IgD-negative memory B cell (primary cell): ENCODE measurements at regions not wholly inside any gene's neighbourhood (a gene's known extent, or its start where the extent isn't known, plus 50 kb on each side); places are given as distances from the start of the nearest gene placed in this dataset.
A peak's percentile ranks its signal among the peaks of the same experiment; 100 is the strongest.
"Not testable (repeated sequence)": the region's sequence is repeated elsewhere in the genome, so short reads cannot be mapped to it uniquely, and the experiment has no call there.

Experiments used
- H3K27ac Mint-ChIP-seq, 3 donors: one replicate each; pipeline ENCODE4 v1.8.0; 2020 to 2022; ENCODE audit warnings: mild to moderate bottlenecking in 3 of 3, mixed read lengths in 3 of 3, moderate library complexity in 1 of 3
- H3K27me3 Mint-ChIP-seq: one replicate; pipeline ENCODE4 v1.8.0; 2021; ENCODE audit warnings: mixed read lengths
- H3K36me3 Mint-ChIP-seq: one replicate; pipeline ENCODE4 v1.8.0; 2020; ENCODE audit warnings: mild to moderate bottlenecking, mixed read lengths
- H3K4me1 Mint-ChIP-seq, 3 donors: one replicate each; pipeline ENCODE4 v1.8.0; 2020 to 2022; ENCODE audit warnings: mixed read lengths in 3 of 3, mild to moderate bottlenecking in 1 of 3
- H3K4me3 Mint-ChIP-seq, 4 donors: one replicate each; pipeline ENCODE4 v1.8.0; 2020 to 2022; ENCODE audit warnings: mild to moderate bottlenecking in 4 of 4, mixed read lengths in 4 of 4, moderate library complexity in 3 of 4
- H3K9me3 Mint-ChIP-seq, 3 donors: one replicate each; pipeline ENCODE4 v1.8.0; 2020 to 2021; ENCODE audit warnings: mixed read lengths in 3 of 3, mild to moderate bottlenecking in 1 of 3

- Mint-ChIP-seq H3K9me3 (peaks cover 7% of the 10 kb centered on the region in 3 donors), H3K4me1 (peaks cover 0 to 1% (median 0%) of the 10 kb centered on the region in 3 donors), H3K27ac (no peak overlapping the region), H3K27me3 (no peaks in the 10 kb centered on the region), H3K36me3 (peaks cover 5% of the 10 kb centered on the region), H3K4me3 (no peak overlapping the region)
Observed at GRCh38 chr6:12348530-12349511, 58.7 kb downstream of the EDN1 start.

- Mint-ChIP-seq H3K9me3 (peaks cover 7% of the 10 kb centered on the region in 3 donors), H3K27ac (no peak overlapping the region), H3K27me3 (peaks cover 2% of the 10 kb centered on the region), H3K36me3 (peaks cover 5% of the 10 kb centered on the region), H3K4me1 (peaks cover 10 to 13% (median 10%) of the 10 kb centered on the region in 3 donors), H3K4me3 (no peak overlapping the region)
Observed at GRCh38 chr6:12350644-12351170, 60.5 kb downstream of the EDN1 start.

GRCh38 chr6:12351672-12352071 lies 61.5 kb downstream of the EDN1 start:
- H3K27me3 Mint-ChIP-seq: peaks cover 2% of the 10 kb centered on the region
- H3K4me3 Mint-ChIP-seq: no peak overlapping the region
- peaks cover 15 to 21% (median 16%) of the 10 kb centered on the region in 3 donors for H3K4me1 Mint-ChIP-seq

GRCh38 chr6:12353731-12354130 lies 63.6 kb downstream of the EDN1 start:
- H3K27me3 Mint-ChIP-seq: peaks cover 3% of the 10 kb centered on the region
- peaks cover 7% of the 10 kb centered on the region in 3 donors for H3K9me3 Mint-ChIP-seq
- H3K36me3 Mint-ChIP-seq: peaks cover 5% of the 10 kb centered on the region
- peaks cover 24 to 32% (median 24%) of the 10 kb centered on the region in 3 donors for H3K4me1 Mint-ChIP-seq
- H3K4me3 Mint-ChIP-seq: no peak overlapping the region
- no peak overlapping the region for H3K27ac Mint-ChIP-seq

More at GRCh38 chr6:12351672-12352071, 61.5 kb downstream of the EDN1 start:
- Mint-ChIP-seq H3K27ac (no peak overlapping the region), H3K36me3 (peaks cover 5% of the 10 kb centered on the region), H3K9me3 (peaks cover 7% of the 10 kb centered on the region in 3 donors)

GRCh38 chr6:12354499-12354898 lies 64.3 kb downstream of the EDN1 start:
- no peak overlapping the region for H3K4me3 Mint-ChIP-seq
- no peak overlapping the region for H3K27ac Mint-ChIP-seq

GRCh38 chr6:12355354-12355753 lies 65.2 kb downstream of the EDN1 start:
- no peak overlapping the region for H3K27ac Mint-ChIP-seq

More at GRCh38 chr6:12354499-12354898, 64.3 kb downstream of the EDN1 start:
- Mint-ChIP-seq H3K4me1 (peaks cover 24 to 32% (median 24%) of the 10 kb centered on the region in 3 donors), H3K9me3 (peaks cover 7% of the 10 kb centered on the region in 3 donors), H3K36me3 (peaks cover 5% of the 10 kb centered on the region), H3K27me3 (peaks cover 4% of the 10 kb centered on the region)

GRCh38 chr6:12356431-12356830 lies 66.3 kb downstream of the EDN1 start:
- H3K36me3 Mint-ChIP-seq: peaks cover 3% of the 10 kb centered on the region
- H3K27ac Mint-ChIP-seq: peak overlapping the region in 1 of 3 donors; percentile 5
- peaks cover 0 to 7% (median 1%) of the 10 kb centered on the region in 3 donors for H3K9me3 Mint-ChIP-seq
- H3K4me3 Mint-ChIP-seq: no peak overlapping the region
- H3K27me3 Mint-ChIP-seq: peaks cover 4% of the 10 kb centered on the region
- peaks cover 24 to 32% (median 24%) of the 10 kb centered on the region in 3 donors for H3K4me1 Mint-ChIP-seq

More at GRCh38 chr6:12355354-12355753, 65.2 kb downstream of the EDN1 start:
- Mint-ChIP-seq H3K4me1 (peaks cover 24 to 32% (median 24%) of the 10 kb centered on the region in 3 donors), H3K9me3 (peaks cover 4 to 7% (median 5%) of the 10 kb centered on the region in 3 donors), H3K4me3 (peak overlapping the region in 1 of 4 donors; percentile 33), H3K36me3 (peaks cover 3% of the 10 kb centered on the region), H3K27me3 (peaks cover 4% of the 10 kb centered on the region)

- peaks cover 4% of the 10 kb centered on the region for H3K27me3 Mint-ChIP-seq
- peak overlapping the region in 2 of 3 donors; percentile 39 to 58 for H3K27ac Mint-ChIP-seq
- H3K4me3 Mint-ChIP-seq: peak overlapping the region in 3 of 4 donors; percentile 1 to 72 (median 67)
- H3K4me1 Mint-ChIP-seq: peaks cover 24 to 32% (median 24%) of the 10 kb centered on the region in 3 donors
- peaks cover 3% of the 10 kb centered on the region for H3K36me3 Mint-ChIP-seq
- H3K9me3 Mint-ChIP-seq: peaks cover 0 to 2% (median under 1%) of the 10 kb centered on the region in 3 donors
Observed at GRCh38 chr6:12356983-12357972, 67.1 kb downstream of the EDN1 start.

- H3K4me1 Mint-ChIP-seq: peaks cover 27 to 37% (median 31%) of the 10 kb centered on the region in 3 donors
- no peak overlapping the region for H3K4me3 Mint-ChIP-seq
- H3K27me3 Mint-ChIP-seq: peaks cover 4% of the 10 kb centered on the region
- no peaks in the 10 kb centered on the region for H3K9me3 Mint-ChIP-seq
- no peak overlapping the region for H3K27ac Mint-ChIP-seq
- no peaks in the 10 kb centered on the region for H3K36me3 Mint-ChIP-seq
Observed at GRCh38 chr6:12359036-12359435, 68.9 kb downstream of the EDN1 start.

- H3K4me1 Mint-ChIP-seq: peaks cover 17 to 19% (median 18%) of the 10 kb centered on the region in 3 donors
- no peak overlapping the region for H3K4me3 Mint-ChIP-seq
- H3K9me3 Mint-ChIP-seq: no peaks in the 10 kb centered on the region
- H3K27me3 Mint-ChIP-seq: peaks cover 3% of the 10 kb centered on the region
- H3K27ac Mint-ChIP-seq: no peak overlapping the region
- no peaks in the 10 kb centered on the region for H3K36me3 Mint-ChIP-seq
Observed at GRCh38 chr6:12361042-12361765, 71.0 kb downstream of the EDN1 start.

- H3K27me3 Mint-ChIP-seq, H3K36me3 Mint-ChIP-seq, H3K9me3 Mint-ChIP-seq: not testable (repeated sequence)
- Mint-ChIP-seq H3K4me3 (peak overlapping the region in 1 of 4 donors; percentile 41), H3K27ac (peak overlapping the region in 1 of 3 donors; percentile 55), H3K4me1 (peaks cover 8 to 18% (median 9%) of the 10 kb centered on the region in 3 donors)
Observed at GRCh38 chr6:12363277-12363650, 73.1 kb downstream of the EDN1 start.

- peaks cover under 1% of the 10 kb centered on the region for H3K27me3 Mint-ChIP-seq
- H3K9me3 Mint-ChIP-seq: peaks cover 0 to 5% (median 2%) of the 10 kb centered on the region in 3 donors
- H3K4me1 Mint-ChIP-seq: peaks cover 8 to 21% (median 9%) of the 10 kb centered on the region in 3 donors
- peak overlapping the region in 2 of 4 donors; percentile 13 to 41 for H3K4me3 Mint-ChIP-seq
- no peaks in the 10 kb centered on the region for H3K36me3 Mint-ChIP-seq
- H3K27ac Mint-ChIP-seq: peak overlapping the region in 2 of 3 donors; percentile 29 to 55
Observed at GRCh38 chr6:12363651-12364381, 73.7 kb downstream of the EDN1 start.

GRCh38 chr6:12364621-12365020 lies 74.5 kb downstream of the EDN1 start:
- Mint-ChIP-seq H3K27ac (no peak overlapping the region), H3K36me3 (no peaks in the 10 kb centered on the region), H3K27me3 (no peaks in the 10 kb centered on the region), H3K4me3 (no peak overlapping the region), H3K9me3 (peaks cover 0 to 5% (median 2%) of the 10 kb centered on the region in 3 donors), H3K4me1 (peaks cover 8 to 21% (median 10%) of the 10 kb centered on the region in 3 donors)
